HCT116 (cell line): ENCODE measurements at regions not wholly inside any gene's neighbourhood (a gene's known extent, or its start where the extent isn't known, plus 50 kb on each side); places are given as distances from the start of the nearest gene placed in this dataset.

Experiments
- CEBPB ChIP-seq: IDR thresholded peaks from 2 replicates; pipeline ENCODE4 v1.6.1; 2012; ENCODE audit warnings: low read depth
- ELF1 ChIP-seq: IDR thresholded peaks from 2 replicates; pipeline ENCODE4 v1.6.1; 2012; ENCODE audit warnings: low read depth, borderline replicate concordance
- EZH2 ChIP-seq: fragments of 200-600 bp; sonication (generic); IDR thresholded peaks from 2 replicates; pipeline ENCODE4 v1.6.1; 2017; ENCODE audit warnings: antibody characterized with exemption, mixed run types
- FOSL1 ChIP-seq: IDR thresholded peaks from 2 replicates; pipeline ENCODE4 v1.6.1; 2012; ENCODE audit warnings: low read depth
- POLR2A ChIP-seq: IDR thresholded peaks from 2 replicates; pipeline ENCODE4 v1.7.0; 2011; ENCODE audit warnings: borderline replicate concordance; ENCODE audit not compliant: insufficient read depth, insufficient read length; ENCODE audit errors: extremely low read depth
- SP1 ChIP-seq: IDR thresholded peaks from 2 replicates; pipeline ENCODE4 v1.6.1; 2012; ENCODE audit warnings: low read depth
- YY1 ChIP-seq: IDR thresholded peaks from 2 replicates; pipeline ENCODE4 v1.6.1; 2011; ENCODE audit warnings: low read length, low read depth, moderate library complexity, mild to moderate bottlenecking; ENCODE audit not compliant: insufficient replicate concordance; ENCODE audit errors: extremely low read depth
- TF ChIP-seq, protein P1 (sequence below), 3 experiments: fragments of 200-600 bp in 1 of 3; sonication (generic) in 1 of 3; IDR thresholded peaks in 2 of 3; conservative IDR thresholded peaks in 1 of 3; 2 replicates each; pipeline ENCODE4 v1.5.1; 2012 to 2017; ENCODE audit warnings: low read depth in 2 of 3, low read length in 2 of 3, antibody characterized with exemption in 1 of 3, borderline replicate concordance in 1 of 3, control low read depth in 1 of 3, mild to moderate bottlenecking in 1 of 3, mixed read lengths in 1 of 3, mixed run types in 1 of 3, moderate library complexity in 1 of 3; ENCODE audit not compliant: insufficient read depth in 1 of 3
- TF ChIP-seq, protein P2 (sequence below): IDR thresholded peaks from 2 replicates; pipeline ENCODE4 v1.6.1; 2012; ENCODE audit warnings: low read depth

DNA sequence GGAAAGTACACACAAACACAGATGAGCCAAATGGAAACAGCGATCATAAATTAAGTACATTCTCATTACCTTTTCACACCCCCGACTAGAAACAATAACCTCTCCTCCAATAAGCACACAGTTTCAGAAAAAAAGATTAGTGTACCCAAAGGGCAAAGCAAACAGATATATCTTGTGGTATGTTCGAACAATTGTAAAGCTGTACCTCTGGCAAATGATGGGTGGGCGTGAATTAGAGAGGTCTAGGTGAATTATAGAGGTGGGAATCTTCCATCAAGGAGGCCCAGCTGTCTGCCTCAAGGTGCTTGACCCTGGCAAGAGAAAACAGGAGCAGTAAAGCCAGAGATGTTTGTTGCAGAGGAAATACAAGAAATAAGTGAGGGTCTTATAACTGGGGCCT is 715.3 kb upstream of the NEGR1 start:
- TF ChIP-seq FOSL1 = no peak
- TF ChIP-seq, protein P1, sequence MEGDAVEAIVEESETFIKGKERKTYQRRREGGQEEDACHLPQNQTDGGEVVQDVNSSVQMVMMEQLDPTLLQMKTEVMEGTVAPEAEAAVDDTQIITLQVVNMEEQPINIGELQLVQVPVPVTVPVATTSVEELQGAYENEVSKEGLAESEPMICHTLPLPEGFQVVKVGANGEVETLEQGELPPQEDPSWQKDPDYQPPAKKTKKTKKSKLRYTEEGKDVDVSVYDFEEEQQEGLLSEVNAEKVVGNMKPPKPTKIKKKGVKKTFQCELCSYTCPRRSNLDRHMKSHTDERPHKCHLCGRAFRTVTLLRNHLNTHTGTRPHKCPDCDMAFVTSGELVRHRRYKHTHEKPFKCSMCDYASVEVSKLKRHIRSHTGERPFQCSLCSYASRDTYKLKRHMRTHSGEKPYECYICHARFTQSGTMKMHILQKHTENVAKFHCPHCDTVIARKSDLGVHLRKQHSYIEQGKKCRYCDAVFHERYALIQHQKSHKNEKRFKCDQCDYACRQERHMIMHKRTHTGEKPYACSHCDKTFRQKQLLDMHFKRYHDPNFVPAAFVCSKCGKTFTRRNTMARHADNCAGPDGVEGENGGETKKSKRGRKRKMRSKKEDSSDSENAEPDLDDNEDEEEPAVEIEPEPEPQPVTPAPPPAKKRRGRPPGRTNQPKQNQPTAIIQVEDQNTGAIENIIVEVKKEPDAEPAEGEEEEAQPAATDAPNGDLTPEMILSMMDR (IDR thresholded peaks at IDR 0.05 in 2 of 3, conservative IDR thresholded peaks at IDR 0.05 in 1 of 3; ENCODE audit: borderline replicate concordance in 1 of 3, insufficient read depth in 1 of 3, low read depth in 2 of 3, low read length in 2 of 3) = no peak
- TF ChIP-seq, protein P2, sequence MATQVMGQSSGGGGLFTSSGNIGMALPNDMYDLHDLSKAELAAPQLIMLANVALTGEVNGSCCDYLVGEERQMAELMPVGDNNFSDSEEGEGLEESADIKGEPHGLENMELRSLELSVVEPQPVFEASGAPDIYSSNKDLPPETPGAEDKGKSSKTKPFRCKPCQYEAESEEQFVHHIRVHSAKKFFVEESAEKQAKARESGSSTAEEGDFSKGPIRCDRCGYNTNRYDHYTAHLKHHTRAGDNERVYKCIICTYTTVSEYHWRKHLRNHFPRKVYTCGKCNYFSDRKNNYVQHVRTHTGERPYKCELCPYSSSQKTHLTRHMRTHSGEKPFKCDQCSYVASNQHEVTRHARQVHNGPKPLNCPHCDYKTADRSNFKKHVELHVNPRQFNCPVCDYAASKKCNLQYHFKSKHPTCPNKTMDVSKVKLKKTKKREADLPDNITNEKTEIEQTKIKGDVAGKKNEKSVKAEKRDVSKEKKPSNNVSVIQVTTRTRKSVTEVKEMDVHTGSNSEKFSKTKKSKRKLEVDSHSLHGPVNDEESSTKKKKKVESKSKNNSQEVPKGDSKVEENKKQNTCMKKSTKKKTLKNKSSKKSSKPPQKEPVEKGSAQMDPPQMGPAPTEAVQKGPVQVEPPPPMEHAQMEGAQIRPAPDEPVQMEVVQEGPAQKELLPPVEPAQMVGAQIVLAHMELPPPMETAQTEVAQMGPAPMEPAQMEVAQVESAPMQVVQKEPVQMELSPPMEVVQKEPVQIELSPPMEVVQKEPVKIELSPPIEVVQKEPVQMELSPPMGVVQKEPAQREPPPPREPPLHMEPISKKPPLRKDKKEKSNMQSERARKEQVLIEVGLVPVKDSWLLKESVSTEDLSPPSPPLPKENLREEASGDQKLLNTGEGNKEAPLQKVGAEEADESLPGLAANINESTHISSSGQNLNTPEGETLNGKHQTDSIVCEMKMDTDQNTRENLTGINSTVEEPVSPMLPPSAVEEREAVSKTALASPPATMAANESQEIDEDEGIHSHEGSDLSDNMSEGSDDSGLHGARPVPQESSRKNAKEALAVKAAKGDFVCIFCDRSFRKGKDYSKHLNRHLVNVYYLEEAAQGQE = no peak
- no peak for TF ChIP-seq SP1
- no peak for TF ChIP-seq YY1
- TF ChIP-seq EZH2 = no peak
- TF ChIP-seq CEBPB = no peak
- TF ChIP-seq ELF1 = no peak
- TF ChIP-seq POLR2A = no peak
